ENCODE measurements at regions not wholly inside any gene's neighbourhood (a gene's known extent, or its start where the extent isn't known, plus 50 kb on each side); places are given as distances from the start of the nearest gene placed in this dataset.

DNA sequence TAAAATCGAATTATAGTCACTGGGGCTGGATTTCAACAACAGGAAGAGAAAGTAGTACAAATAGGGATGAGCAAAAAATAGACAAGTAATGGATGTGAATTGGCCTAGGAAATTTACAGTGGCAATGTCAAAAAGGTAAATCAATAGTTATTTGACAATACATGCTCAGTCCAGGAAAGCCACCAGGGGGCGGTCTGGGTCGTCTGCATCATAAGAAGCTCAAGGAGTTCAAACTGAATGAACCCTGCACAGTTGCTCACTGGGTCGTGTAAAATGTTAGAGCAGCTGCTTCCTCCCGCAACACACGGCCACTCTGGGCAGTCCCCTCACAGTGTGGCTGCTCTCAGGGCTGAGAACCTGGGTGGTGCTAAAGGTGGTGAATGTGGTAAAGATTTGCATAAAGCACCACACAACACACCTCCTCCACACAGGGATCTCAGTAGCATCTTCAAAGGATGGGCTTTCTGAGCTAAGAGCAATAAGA, 85.9 kb downstream of the ZNF280B start:
- DNase-seq (ENCODE audit: low spot score) = peak; percentile 80
- in situ Hi-C loops (cut with MboI; ENCODE audit: low pct_unique_long_range_greater_than_20kb, low sequenced_read_pairs, unreplicated experiment) = no loop called here
- TF ChIP-seq, protein P1, sequence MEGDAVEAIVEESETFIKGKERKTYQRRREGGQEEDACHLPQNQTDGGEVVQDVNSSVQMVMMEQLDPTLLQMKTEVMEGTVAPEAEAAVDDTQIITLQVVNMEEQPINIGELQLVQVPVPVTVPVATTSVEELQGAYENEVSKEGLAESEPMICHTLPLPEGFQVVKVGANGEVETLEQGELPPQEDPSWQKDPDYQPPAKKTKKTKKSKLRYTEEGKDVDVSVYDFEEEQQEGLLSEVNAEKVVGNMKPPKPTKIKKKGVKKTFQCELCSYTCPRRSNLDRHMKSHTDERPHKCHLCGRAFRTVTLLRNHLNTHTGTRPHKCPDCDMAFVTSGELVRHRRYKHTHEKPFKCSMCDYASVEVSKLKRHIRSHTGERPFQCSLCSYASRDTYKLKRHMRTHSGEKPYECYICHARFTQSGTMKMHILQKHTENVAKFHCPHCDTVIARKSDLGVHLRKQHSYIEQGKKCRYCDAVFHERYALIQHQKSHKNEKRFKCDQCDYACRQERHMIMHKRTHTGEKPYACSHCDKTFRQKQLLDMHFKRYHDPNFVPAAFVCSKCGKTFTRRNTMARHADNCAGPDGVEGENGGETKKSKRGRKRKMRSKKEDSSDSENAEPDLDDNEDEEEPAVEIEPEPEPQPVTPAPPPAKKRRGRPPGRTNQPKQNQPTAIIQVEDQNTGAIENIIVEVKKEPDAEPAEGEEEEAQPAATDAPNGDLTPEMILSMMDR (IDR thresholded peaks at IDR 0.05; ENCODE audit: extremely low read depth, insufficient read depth, missing control alignments) = no peak

DNA sequence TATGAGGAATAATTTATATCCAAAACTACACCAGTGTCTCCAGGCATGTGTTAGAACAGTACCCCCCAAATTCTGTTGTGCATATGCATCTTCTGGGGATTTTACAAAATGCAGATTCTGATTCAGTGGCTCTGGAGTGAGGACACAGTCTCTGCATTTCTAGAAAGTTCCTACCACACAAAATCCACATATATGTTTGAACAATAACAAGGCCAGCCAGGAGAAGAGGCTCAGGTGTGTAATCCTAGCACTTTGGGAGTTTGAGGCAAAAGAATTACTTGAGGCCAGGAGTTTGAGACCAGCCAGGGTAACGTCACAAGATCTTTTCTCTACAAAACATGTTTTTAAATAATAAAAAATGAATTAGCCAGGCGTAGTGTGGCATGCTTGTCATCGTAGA, 84.9 kb downstream of the ZNF280B start:
- TF ChIP-seq, protein P1 (IDR thresholded peaks at IDR 0.05; ENCODE audit: extremely low read depth, insufficient read depth, missing control alignments) = no peak
- in situ Hi-C loops (cut with MboI; ENCODE audit: low pct_unique_long_range_greater_than_20kb, low sequenced_read_pairs, unreplicated experiment) = no loop called here
- no peak for DNase-seq (ENCODE audit: low spot score)

DNA sequence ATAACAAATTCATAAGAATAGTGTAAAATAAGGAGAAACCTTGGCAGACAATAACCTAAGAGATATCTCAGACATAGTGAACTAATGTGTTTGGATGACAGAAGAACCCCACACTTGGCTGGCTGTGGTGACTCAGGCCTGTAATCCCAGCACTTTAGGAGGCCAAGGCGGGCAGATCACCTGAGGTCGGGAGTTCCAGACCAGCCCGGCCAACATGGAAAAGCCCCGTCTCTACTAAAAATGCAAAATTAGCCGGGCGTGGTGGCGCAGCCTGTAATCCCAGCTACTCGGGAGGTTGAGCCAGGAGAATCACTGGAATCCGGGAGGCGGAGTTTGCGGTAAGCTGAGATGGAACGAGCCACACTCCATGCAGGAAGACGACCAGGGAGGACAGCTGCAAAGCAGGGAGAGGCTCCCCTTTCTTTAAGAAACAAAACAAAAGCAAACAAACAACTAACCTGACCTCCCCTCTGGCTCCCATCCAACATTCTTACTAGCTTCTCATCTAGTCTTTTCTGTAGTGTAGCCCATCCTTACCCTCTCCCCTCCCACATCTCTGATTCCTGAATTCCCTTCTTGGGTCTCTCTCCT, 84.2 kb downstream of the ZNF280B start:
- TF ChIP-seq, protein P1 (IDR thresholded peaks at IDR 0.05; ENCODE audit: extremely low read depth, insufficient read depth, missing control alignments) = no peak
- DNase-seq (ENCODE audit: low spot score) = no peak
- in situ Hi-C loops (cut with MboI; ENCODE audit: low pct_unique_long_range_greater_than_20kb, low sequenced_read_pairs, unreplicated experiment) = no loop called here

DNA sequence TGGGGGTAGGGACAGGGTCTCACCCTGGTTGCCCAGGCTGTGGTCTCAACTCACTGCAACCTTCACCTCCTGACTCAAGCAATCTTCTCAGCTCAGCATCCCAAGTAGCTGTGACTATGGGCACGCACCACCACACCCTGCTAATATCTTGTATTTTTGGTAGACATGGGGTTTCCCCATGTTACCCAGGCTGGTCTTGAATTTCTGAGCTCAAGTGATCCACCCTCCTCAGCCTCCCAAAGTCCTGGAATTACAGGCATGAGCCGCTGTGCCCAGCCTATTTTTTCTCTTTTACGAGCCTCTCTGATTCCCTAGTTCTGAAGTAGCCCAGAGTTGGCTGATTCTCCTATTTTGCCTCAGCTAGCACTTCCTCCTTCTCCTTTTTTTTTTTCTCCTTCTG, 83.6 kb downstream of the ZNF280B start:
- TF ChIP-seq, protein P1 (IDR thresholded peaks at IDR 0.05; ENCODE audit: extremely low read depth, insufficient read depth, missing control alignments) = no peak

DNA sequence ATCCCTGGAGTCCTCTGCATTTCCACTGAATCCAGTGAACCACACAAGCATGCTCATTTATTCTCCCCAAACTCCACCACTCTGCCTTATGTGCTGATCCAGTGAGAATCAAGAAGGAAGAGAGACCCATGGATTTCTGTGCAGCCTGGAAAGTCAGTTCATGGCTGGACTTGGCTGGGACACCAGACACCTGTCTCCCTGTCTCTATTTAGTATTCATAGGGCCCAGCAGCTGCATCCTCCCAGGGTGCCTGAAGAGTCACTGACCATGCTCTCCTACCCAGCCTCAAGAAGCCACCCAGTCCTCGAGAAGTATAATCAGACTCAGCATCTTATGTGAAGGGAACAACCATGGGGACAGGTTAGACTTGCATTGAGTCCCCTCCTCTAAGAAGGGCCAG, 83.2 kb downstream of the ZNF280B start:
- in situ Hi-C loops (cut with MboI; ENCODE audit: low pct_unique_long_range_greater_than_20kb, low sequenced_read_pairs, unreplicated experiment) = no loop called here
- no peak for DNase-seq (ENCODE audit: low spot score)
- TF ChIP-seq, protein P1 (IDR thresholded peaks at IDR 0.05; ENCODE audit: extremely low read depth, insufficient read depth, missing control alignments) = no peak

More for the DNA sequence above, 83.6 kb downstream of the ZNF280B start:
- no peak for DNase-seq (ENCODE audit: low spot score)
- in situ Hi-C loops (cut with MboI; ENCODE audit: low pct_unique_long_range_greater_than_20kb, low sequenced_read_pairs, unreplicated experiment) = no loop called here

DNA sequence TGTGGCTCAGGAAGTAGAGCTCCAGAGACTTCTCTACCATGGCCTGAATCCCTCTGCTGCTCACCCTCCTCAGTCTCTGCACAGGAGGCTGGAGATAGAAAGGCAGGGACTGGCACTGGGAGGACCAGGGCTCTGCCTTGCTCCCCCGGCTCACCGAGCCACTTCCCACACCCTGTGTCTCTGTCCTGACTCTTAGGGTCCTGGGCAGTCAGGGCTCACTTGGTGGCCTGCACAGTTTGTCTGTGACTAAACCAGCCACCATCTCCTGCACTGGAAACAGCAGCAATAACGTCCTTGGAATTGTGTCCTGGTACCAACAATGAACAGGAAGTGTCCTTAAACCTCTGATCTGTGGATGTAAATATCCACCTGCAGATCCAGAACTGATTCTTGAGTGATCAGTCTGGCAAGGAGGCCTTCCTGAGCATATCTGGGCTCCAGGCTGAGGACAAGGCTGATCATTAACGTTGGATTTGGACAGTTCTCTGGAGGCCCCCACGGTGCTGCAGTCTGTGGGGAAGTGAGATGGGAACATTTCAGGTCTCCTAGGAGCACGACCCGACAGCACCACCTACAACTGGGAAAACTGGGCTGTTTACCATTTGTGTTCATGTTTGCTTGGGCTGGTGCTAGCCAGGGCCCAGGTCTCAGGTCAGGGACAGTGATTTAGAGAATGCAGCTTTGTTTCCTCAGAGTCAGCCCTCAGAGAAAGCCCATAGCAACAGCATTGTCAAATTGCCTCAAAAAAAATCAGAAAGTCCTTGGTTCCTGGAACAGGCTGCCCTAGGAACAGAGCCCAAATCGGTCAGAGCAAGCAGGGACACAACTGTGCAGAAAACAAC, 82.5 kb downstream of the ZNF280B start:
- in situ Hi-C loops (cut with MboI; ENCODE audit: low pct_unique_long_range_greater_than_20kb, low sequenced_read_pairs, unreplicated experiment) = no loop called here
- TF ChIP-seq, protein P1 (IDR thresholded peaks at IDR 0.05; ENCODE audit: extremely low read depth, insufficient read depth, missing control alignments) = no peak
- DNase-seq (ENCODE audit: low spot score) = no peak
